ENCODE measurements at regions not wholly inside any gene's neighbourhood (a gene's known extent, or its start where the extent isn't known, plus 50 kb on each side); places are given as distances from the start of the nearest gene placed in this dataset.

DNA sequence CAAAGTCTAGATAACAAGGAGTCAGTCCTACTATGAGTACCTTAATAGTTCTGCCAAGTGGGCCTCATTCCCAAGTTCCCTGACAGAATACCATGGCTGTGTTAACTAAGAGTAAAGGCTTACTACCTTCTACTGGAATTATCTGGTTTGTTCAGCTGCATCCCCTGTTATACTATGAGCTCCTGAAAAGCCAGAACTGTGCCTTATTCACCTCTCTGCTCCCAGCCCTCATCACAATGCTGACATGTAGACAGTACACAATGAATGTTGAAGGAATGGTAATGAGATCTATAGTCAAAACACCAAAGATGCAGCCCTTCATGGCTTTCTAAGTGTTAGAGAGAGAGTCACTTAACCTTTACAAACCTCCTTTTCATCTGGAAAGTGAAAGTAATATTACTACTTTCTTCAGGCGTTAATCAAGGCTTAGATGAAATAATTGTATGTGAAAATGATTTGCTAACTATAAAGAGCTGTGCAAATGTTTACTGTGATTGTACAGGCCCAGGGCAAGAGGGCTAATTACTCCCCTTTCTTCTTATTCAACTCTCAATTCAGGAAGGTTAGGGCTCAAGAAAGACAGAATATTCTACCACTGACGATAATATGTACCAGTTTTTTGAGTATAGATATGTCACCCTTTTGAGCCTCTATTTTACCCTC, 70.3 kb upstream of the MROH9 start:
- Histone ChIP-seq H3K14ac (replicated peaks; ENCODE audit: low read depth, low read length) (no peak overlapping the region), H3K18ac (ENCODE audit: low read depth, low read length) (no peak overlapping the region), H4K5ac (ENCODE audit: low read depth, low read length) (no peak overlapping the region), H4K91ac (ENCODE audit: insufficient read depth, low read depth, low read length) (no peak overlapping the region), H2BK5ac (ENCODE audit: low read depth, low read length, poor library complexity, severe bottlenecking) (no peak overlapping the region), H4K8ac (ENCODE audit: low read depth in 2 of 2, low read length in 2 of 2) (no peak overlapping the region), H3K4me3 (ENCODE audit: insufficient read depth, low read depth, low read length) (no peak overlapping the region), H3K56ac (ENCODE audit: extremely low read depth, insufficient read depth, low read length) (no peak overlapping the region), H3K9me3 (ENCODE audit: control insufficient read depth, insufficient read depth, low read length) (no peaks in the 10 kb centered on the region), H2AK9ac (replicated peaks; ENCODE audit: low read depth, low read length, poor library complexity) (no peak overlapping the region), H2BK120ac (ENCODE audit: low read depth, low read length) (no peak overlapping the region), H4K20me1 (ENCODE audit: insufficient read depth, low read length) (no peaks in the 10 kb centered on the region), H2BK15ac (ENCODE audit: low read depth, low read length) (no peak overlapping the region), H3K79me1 (ENCODE audit: low read depth in 1 of 2, low read length in 2 of 2) (no peaks in the 10 kb centered on the region), H3K27ac (ENCODE audit: insufficient read depth, low read length) (no peak overlapping the region), H3K4me1 (ENCODE audit: control insufficient read depth, insufficient read depth, low read length) (no peaks in the 10 kb centered on the region), H3K9me1 (ENCODE audit: insufficient read depth, low read length) (no peaks in the 10 kb centered on the region), H2AFZ (replicated peaks; ENCODE audit: low read length, poor library complexity) (no peak overlapping the region), H2AK5ac (ENCODE audit: low read depth, low read length) (no peak overlapping the region), H3K9ac (ENCODE audit: low read depth, low read length) (no peak overlapping the region), H2BK20ac (ENCODE audit: low read depth, low read length) (no peak overlapping the region), H3K4me2 (ENCODE audit: low read depth, low read length) (peak overlapping the region; percentile 34; the same call in 1 of the 2 replicates), H3K4ac (ENCODE audit: low read depth, low read length) (no peak overlapping the region), H3K23ac (ENCODE audit: low read depth, low read length) (no peak overlapping the region), H3K36me3 (ENCODE audit: control insufficient read depth, insufficient read depth, low read length) (no peaks in the 10 kb centered on the region), H3K27me3 (ENCODE audit: control insufficient read depth, insufficient read depth, low read length) (no peaks in the 10 kb centered on the region; the same call in 1 of the 2 replicates)
- TF ChIP-seq BHLHE40 (IDR thresholded peaks at IDR 0.05; ENCODE audit: low read depth, low read length) (no peak), ELK1 (IDR thresholded peaks at IDR 0.05; ENCODE audit: borderline replicate concordance, low read depth, low read length) (no peak), MAFK (IDR thresholded peaks at IDR 0.05; ENCODE audit: low read depth, low read length) (no peak), POLR2A (IDR thresholded peaks at IDR 0.05; ENCODE audit: low read depth, low read length) (no peak)
- TF ChIP-seq, protein P1, sequence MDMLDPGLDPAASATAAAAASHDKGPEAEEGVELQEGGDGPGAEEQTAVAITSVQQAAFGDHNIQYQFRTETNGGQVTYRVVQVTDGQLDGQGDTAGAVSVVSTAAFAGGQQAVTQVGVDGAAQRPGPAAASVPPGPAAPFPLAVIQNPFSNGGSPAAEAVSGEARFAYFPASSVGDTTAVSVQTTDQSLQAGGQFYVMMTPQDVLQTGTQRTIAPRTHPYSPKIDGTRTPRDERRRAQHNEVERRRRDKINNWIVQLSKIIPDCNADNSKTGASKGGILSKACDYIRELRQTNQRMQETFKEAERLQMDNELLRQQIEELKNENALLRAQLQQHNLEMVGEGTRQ (IDR thresholded peaks at IDR 0.05; ENCODE audit: low read depth, low read length): no peak
- POLR2A ChIA-PET (ENCODE audit: unreplicated experiment): no interaction called here
- BruUV-seq (replicated peaks): no TSS peak
- dilution Hi-C loops (cut with HindIII; ENCODE audit: low sequenced_read_pairs, unreplicated experiment) (no loop called here), intact Hi-C loops (cut with micrococcal nuclease) (no loop called here), in situ Hi-C loops (cut with MboI; ENCODE audit: low sequenced_read_pairs) (no loop called here)
- DNase-seq: no peak
- WGBS, 2 experiments (ENCODE audit: extremely low coverage in 2 of 2, insufficient read length in 1 of 2): no CpG with 5 or more reads among the region's 2 CpGs
- CTCF ChIA-PET: no interaction called here
- ATAC-seq (ENCODE audit: low read depth): no peak
